ENCODE measurements at regions not wholly inside any gene's neighbourhood (a gene's known extent, or its start where the extent isn't known, plus 50 kb on each side); places are given as distances from the start of the nearest gene placed in this dataset.

- BruUV-seq (replicated peaks) = no TSS peak
- intact Hi-C loops (cut with micrococcal nuclease; ENCODE audit: unreplicated experiment) (no loop called here), in situ Hi-C loops (cut with HindIII; ENCODE audit: low pct_unique_long_range_greater_than_20kb, low sequenced_read_pairs) (no loop called here)
- TF ChIP-seq CTCF (IDR thresholded peaks at IDR 0.05) (no peak), REST (IDR thresholded peaks at IDR 0.05; ENCODE audit: insufficient read depth in 1 of 2, low read depth in 2 of 2, low read length in 1 of 2) (no peak), TCF7L2 (IDR thresholded peaks at IDR 0.05; ENCODE audit: low read depth, low read length) (no peak), POLR2AphosphoS5 (IDR thresholded peaks at IDR 0.05; ENCODE audit: low read depth, low read length) (no peak), SIN3A (IDR thresholded peaks at IDR 0.05; ENCODE audit: borderline replicate concordance, insufficient read depth, low read depth, low read length) (no peak)
- CTCF ChIA-PET = no interaction called here
- H3K36me3 ChIP-seq (ENCODE audit: control insufficient read depth, insufficient read depth, low read length) = no peaks in the 10 kb centered on the region
- DNase-seq (ENCODE audit: low read depth, low spot score) = no peak
- POLR2A ChIA-PET = no interaction called here
- no peak overlapping the region for H3K27ac ChIP-seq (ENCODE audit: low read length)
- no peak for ATAC-seq
- no peaks in the 10 kb centered on the region for H3K9me3 ChIP-seq (ENCODE audit: control insufficient read depth, insufficient read depth, low read depth, low read length)
- H3K4me1 ChIP-seq (ENCODE audit: control insufficient read depth, insufficient read depth, low read length) = peaks cover 4% of the 10 kb centered on the region; the same call in 1 of the 2 replicates
- H3K27me3 ChIP-seq (ENCODE audit: control insufficient read depth, insufficient read depth, low read length) = no peaks in the 10 kb centered on the region
- H3K4me3 ChIP-seq (ENCODE audit: low read depth in 2 of 2, low read length in 2 of 2) = no peak overlapping the region
These were observed 52.6 kb upstream of the ABHD2 start for GRCh38 chr15:89035658-89036057.

- Histone ChIP-seq H3K36me3 (ENCODE audit: control insufficient read depth, insufficient read depth, low read length) (no peaks in the 10 kb centered on the region), H3K27me3 (ENCODE audit: control insufficient read depth, insufficient read depth, low read length) (no peaks in the 10 kb centered on the region), H3K4me3 (ENCODE audit: low read depth in 2 of 2, low read length in 2 of 2) (no peak overlapping the region), H3K9me3 (ENCODE audit: control insufficient read depth, insufficient read depth, low read depth, low read length) (no peaks in the 10 kb centered on the region), H3K27ac (ENCODE audit: low read length) (0 out of 2 replicates have a peak overlapping the region, but pooled peaks have one; percentile 25), H3K4me1 (ENCODE audit: control insufficient read depth, insufficient read depth, low read length) (peaks cover 9% of the 10 kb centered on the region)
- intact Hi-C loops (cut with micrococcal nuclease; ENCODE audit: unreplicated experiment) (no loop called here), in situ Hi-C loops (cut with HindIII; ENCODE audit: low pct_unique_long_range_greater_than_20kb, low sequenced_read_pairs) (no loop called here)
- CTCF ChIA-PET = no interaction called here
- POLR2A ChIA-PET = interaction anchor here (0.6 kb wide), 1 partner anchor 94 kb away, joined by 3 read pairs; no protein-coding TSS in a partner anchor
- BruUV-seq (replicated peaks) = no TSS peak
- DNase-seq (ENCODE audit: low read depth, low spot score) (no peak), ATAC-seq (no peak)
- no peak for TF ChIP-seq TCF7L2 (IDR thresholded peaks at IDR 0.05; ENCODE audit: low read depth, low read length)
- TF ChIP-seq POLR2AphosphoS5 (IDR thresholded peaks at IDR 0.05; ENCODE audit: low read depth, low read length) = no peak
- no peak for TF ChIP-seq CTCF (IDR thresholded peaks at IDR 0.05)
- TF ChIP-seq SIN3A (IDR thresholded peaks at IDR 0.05; ENCODE audit: borderline replicate concordance, insufficient read depth, low read depth, low read length) = no peak
- TF ChIP-seq REST (IDR thresholded peaks at IDR 0.05; ENCODE audit: insufficient read depth in 1 of 2, low read depth in 2 of 2, low read length in 1 of 2) = no peak
These were observed 50.1 kb upstream of the ABHD2 start for GRCh38 chr15:89038146-89038545.

All from Panc1 (cell line).